ENCODE measurements at regions not wholly inside any gene's neighbourhood (a gene's known extent, or its start where the extent isn't known, plus 50 kb on each side); places are given as distances from the start of the nearest gene placed in this dataset.

GRCh38 chr14:106679776-106680175 lies 1153.4 kb downstream of the TMEM121 start:
- no peak for TF ChIP-seq CTCF (IDR thresholded peaks at IDR 0.05)
- TF ChIP-seq EZH2 (IDR thresholded peaks at IDR 0.05; ENCODE audit: borderline replicate concordance, insufficient read depth, low read depth, low read length, poor library complexity, severe bottlenecking): no peak
